Kidney (tissue), 13 donors: ENCODE measurements at regions not wholly inside any gene's neighbourhood (a gene's known extent, or its start where the extent isn't known, plus 50 kb on each side); places are given as distances from the start of the nearest gene placed in this dataset.

Source experiments
- DNase-seq, 5 donors: peaks; one replicate each; pipeline ENCODE4 v3.0.0-alpha.2; 2013 to 2020
- FAIRE-seq: peaks from 2 replicates; lab custom pipeline; 2012; peaks lifted over from hg19 to GRCh38; lab: Jason Lieb, UNC
- H3K27ac ChIP-seq, 2 donors: one replicate each; pipeline ENCODE4 v1.7.0; 2013; ENCODE audit warnings: low read depth in 2 of 2, low read length in 2 of 2, inconsistent platforms in 1 of 2
- H3K27me3 ChIP-seq: one replicate; pipeline ENCODE4 v1.7.1; 2013; ENCODE audit warnings: low read length, inconsistent platforms; ENCODE audit not compliant: control insufficient read depth, insufficient read depth
- H3K36me3 ChIP-seq, 3 donors: one replicate each; pipeline versions ENCODE4 v1.7.0 to v1.7.1; 2013; ENCODE audit warnings: low read length in 3 of 3, control low read depth in 1 of 3, inconsistent platforms in 1 of 3; ENCODE audit not compliant: insufficient read depth in 3 of 3, control insufficient read depth in 2 of 3
- H3K4me1 ChIP-seq, 3 donors: one replicate each; pipeline versions ENCODE4 v1.7.0 to v1.7.1; 2013; ENCODE audit warnings: low read length in 3 of 3, inconsistent platforms in 1 of 3, low read depth in 1 of 3; ENCODE audit not compliant: control insufficient read depth in 2 of 3, insufficient read depth in 2 of 3
- H3K4me3 ChIP-seq, 3 donors: one replicate each; pipeline versions ENCODE4 v1.7.0 to v1.8.1; 2013; ENCODE audit warnings: low read length in 3 of 3, control low read depth in 1 of 3, inconsistent platforms in 1 of 3
- H3K9ac ChIP-seq, 3 donors: one replicate each; pipeline versions ENCODE4 v1.7.0 to v1.7.1; 2013; ENCODE audit warnings: low read length in 3 of 3, control low read depth in 1 of 3, inconsistent platforms in 1 of 3
- H3K9me3 ChIP-seq, 3 donors: one replicate each; pipeline versions ENCODE4 v1.7.0 to v1.7.1; 2013; ENCODE audit warnings: low read length in 3 of 3, control low read depth in 1 of 3, inconsistent platforms in 1 of 3; ENCODE audit not compliant: control insufficient read depth in 2 of 3, insufficient read depth in 1 of 3
- intact Hi-C: fragments of 100-400 bp; cut with DNase I; formaldehyde crosslinking; loops from one replicate; pipeline ENCODE4 v1.11.1; 2022
- TF ChIP-seq, protein P1 (sequence below): IDR thresholded peaks from 3 replicates; pipeline ENCODE4 v1.5.1; 2012; ENCODE audit warnings: mild to moderate bottlenecking, moderate library complexity, borderline replicate concordance; ENCODE audit not compliant: insufficient read depth; ENCODE audit errors: extremely low read depth
- donor health status: control.
- donor health status: control.
- donor health status: control.
- donor health status: control.
- donor health status: control.
- donor health status: DM: yes; HTN: yes; CAD: no.
- donor health status: Normal renal cell carcinoma (clear cell type).

DNA sequence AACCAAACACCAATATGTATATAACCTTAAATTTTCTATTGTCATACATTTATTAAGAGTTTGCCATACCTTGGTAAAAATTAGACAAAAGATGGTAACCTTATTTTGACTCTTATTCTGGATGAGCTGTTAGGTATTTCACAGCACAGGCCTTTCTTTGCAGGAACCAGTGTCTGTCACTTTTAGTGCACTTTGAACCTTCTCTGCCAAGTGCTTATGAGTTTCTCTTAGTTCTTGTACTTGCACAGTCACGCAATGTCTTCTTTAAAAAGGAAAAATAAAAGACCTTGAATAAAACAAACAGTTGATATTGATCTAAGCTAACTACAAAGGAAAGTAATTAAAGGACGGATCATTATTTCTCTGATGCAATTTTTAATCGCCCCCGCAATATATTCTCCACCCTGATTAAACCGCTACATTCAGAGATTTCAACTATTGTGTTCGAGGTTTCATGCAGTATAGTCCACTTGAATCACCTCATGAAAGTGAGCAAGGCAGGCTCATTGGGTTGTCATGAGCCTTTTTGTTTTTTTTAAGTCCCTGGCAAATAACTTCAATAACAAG is 534.5 kb downstream of the KLF5 start:
- DNase-seq, result no peak
- H3K9ac ChIP-seq, result no peak overlapping the region
- no peaks in the 10 kb centered on the region for H3K27me3 ChIP-seq
- no peaks in the 10 kb centered on the region for H3K36me3 ChIP-seq
- FAIRE-seq, result no peak
- TF ChIP-seq, protein P1, sequence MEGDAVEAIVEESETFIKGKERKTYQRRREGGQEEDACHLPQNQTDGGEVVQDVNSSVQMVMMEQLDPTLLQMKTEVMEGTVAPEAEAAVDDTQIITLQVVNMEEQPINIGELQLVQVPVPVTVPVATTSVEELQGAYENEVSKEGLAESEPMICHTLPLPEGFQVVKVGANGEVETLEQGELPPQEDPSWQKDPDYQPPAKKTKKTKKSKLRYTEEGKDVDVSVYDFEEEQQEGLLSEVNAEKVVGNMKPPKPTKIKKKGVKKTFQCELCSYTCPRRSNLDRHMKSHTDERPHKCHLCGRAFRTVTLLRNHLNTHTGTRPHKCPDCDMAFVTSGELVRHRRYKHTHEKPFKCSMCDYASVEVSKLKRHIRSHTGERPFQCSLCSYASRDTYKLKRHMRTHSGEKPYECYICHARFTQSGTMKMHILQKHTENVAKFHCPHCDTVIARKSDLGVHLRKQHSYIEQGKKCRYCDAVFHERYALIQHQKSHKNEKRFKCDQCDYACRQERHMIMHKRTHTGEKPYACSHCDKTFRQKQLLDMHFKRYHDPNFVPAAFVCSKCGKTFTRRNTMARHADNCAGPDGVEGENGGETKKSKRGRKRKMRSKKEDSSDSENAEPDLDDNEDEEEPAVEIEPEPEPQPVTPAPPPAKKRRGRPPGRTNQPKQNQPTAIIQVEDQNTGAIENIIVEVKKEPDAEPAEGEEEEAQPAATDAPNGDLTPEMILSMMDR, result no peak
- no peaks in the 10 kb centered on the region for H3K9me3 ChIP-seq
- H3K4me3 ChIP-seq, result no peak overlapping the region
- H3K4me1 ChIP-seq, result no peaks in the 10 kb centered on the region
- intact Hi-C loops, result no loop called here
- no peak overlapping the region for H3K27ac ChIP-seq

DNA sequence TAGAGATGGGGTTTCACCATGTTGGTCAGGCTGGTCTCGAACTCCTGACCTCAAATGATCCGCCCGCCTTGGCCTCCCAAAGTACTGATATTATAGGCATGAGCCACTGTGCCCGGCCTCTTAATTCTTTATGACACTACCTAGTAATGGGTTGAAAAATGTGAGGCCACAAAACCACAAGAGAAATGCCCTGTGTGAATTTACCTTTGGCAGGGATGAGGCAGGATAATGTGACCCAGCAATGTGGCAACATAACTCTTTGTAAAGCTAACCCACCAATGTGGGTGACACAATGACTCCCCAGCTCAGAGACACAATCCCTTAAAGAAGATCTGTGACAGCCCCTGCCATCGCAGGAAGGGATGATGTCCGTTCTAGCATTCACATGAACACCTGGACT is 533.1 kb downstream of the KLF5 start:
- no peak overlapping the region for H3K27ac ChIP-seq
- TF ChIP-seq, protein P1, result no peak
- no peaks in the 10 kb centered on the region for H3K4me1 ChIP-seq
- no peak overlapping the region for H3K9ac ChIP-seq
- intact Hi-C loops, result no loop called here
- no peaks in the 10 kb centered on the region for H3K9me3 ChIP-seq
- FAIRE-seq, result no peak
- H3K27me3 ChIP-seq, result no peaks in the 10 kb centered on the region
- no peak overlapping the region for H3K4me3 ChIP-seq
- no peak for DNase-seq
- no peaks in the 10 kb centered on the region for H3K36me3 ChIP-seq

DNA sequence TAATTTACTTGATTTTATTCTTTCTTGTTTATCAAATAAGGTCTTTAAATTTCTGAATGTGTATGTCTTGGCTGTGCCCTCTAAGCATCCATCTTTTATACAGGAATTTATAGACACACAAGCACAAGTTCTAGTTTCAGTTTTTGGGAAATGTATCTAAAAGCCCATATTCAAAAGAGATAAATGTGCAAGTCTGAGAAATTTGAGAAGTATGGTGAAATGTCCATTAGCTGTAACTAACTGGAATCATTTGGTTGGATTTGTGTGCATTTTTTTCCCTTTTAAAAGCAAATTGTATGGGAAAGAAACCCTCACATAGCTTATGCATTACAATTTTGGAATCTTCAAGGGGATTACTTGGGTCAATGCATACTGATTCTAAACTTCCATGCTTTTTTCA is 532.0 kb downstream of the KLF5 start:
- no peak overlapping the region for H3K4me3 ChIP-seq
- H3K27me3 ChIP-seq, result no peaks in the 10 kb centered on the region
- no peak for DNase-seq
- H3K9ac ChIP-seq, result no peak overlapping the region
- H3K9me3 ChIP-seq, result no peaks in the 10 kb centered on the region
- TF ChIP-seq, protein P1, result no peak
- no peaks in the 10 kb centered on the region for H3K36me3 ChIP-seq
- no peak for FAIRE-seq
- H3K27ac ChIP-seq, result no peak overlapping the region
- no peaks in the 10 kb centered on the region for H3K4me1 ChIP-seq
- intact Hi-C loops, result no loop called here

DNA sequence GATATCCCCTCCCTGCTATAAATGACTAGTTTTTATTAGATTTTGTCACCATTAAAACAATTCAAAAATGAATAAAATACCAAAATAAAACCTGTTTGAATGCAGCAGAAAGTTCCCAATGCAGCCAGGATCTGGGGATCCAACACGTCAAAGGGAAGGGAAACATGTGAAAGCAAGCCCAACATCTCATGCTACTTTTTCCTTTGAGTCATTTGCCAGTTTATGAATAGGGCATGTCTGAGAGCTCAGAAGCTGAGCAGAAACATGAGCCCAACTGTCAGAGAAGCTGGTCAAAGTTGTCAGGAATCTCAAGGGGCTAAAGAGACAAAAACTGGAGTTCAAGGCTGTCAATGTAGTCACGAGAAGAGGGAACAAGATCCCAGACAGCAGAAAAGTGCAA is 526.4 kb downstream of the KLF5 start:
- FAIRE-seq (no peak), DNase-seq (no peak)
- no peak overlapping the region for H3K27ac ChIP-seq
- no peaks in the 10 kb centered on the region for H3K36me3 ChIP-seq
- intact Hi-C loops, result no loop called here
- no peak overlapping the region for H3K9ac ChIP-seq
- TF ChIP-seq, protein P1, result no peak
- H3K4me3 ChIP-seq, result no peak overlapping the region
- H3K9me3 ChIP-seq, result no peaks in the 10 kb centered on the region
- no peaks in the 10 kb centered on the region for H3K4me1 ChIP-seq
- H3K27me3 ChIP-seq, result no peaks in the 10 kb centered on the region
